ENCODE measurements at regions not wholly inside any gene's neighbourhood (a gene's known extent, or its start where the extent isn't known, plus 50 kb on each side); places are given as distances from the start of the nearest gene placed in this dataset.
"Not testable (repeated sequence)": the region's sequence is repeated elsewhere in the genome, so short reads cannot be mapped to it uniquely, and the experiment has no call there.

DNA sequence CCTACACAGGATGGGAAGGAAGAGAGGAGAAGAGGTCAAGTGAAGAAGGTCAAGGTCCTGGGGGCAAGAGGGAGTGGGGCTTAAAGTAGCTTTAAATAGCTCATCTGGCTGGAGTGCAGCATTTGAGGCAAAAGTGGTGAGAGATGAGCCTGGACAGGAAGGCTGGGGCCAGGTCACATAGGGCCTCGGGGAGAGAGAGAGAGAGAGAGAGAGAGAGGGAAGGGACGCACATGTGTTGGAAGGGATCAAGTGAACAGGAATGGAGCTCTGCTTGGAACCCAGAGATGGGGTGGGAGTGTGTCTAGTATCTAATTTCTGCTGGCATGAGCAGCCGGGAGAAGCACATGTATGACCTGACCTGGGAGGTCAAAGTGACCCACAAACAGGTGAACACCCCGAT lies 407.5 kb downstream of the MED13L start:
- ATAC-seq (no peak), DNase-seq (no peak)
- H3K4me3 ChIP-seq = no peak overlapping the region
- H3K36me3 ChIP-seq (replicated peaks in 1 of 2; ENCODE audit: insufficient read depth in 1 of 2, low read depth in 2 of 2) = no peaks in the 10 kb centered on the region
- intact Hi-C loops (cut with DNase I) = no loop called here
- H3K9me3 ChIP-seq = no peaks in the 10 kb centered on the region
- peaks cover 9% of the 10 kb centered on the region for H3K4me1 ChIP-seq
- 65 to 69% methylated on average over 4 of the region's 4 CpGs for WGBS, 2 donors
- no peak overlapping the region for H3K27ac ChIP-seq
- TF ChIP-seq POLR2A (IDR thresholded peaks at IDR 0.05) = no peak
- TF ChIP-seq, protein P1, sequence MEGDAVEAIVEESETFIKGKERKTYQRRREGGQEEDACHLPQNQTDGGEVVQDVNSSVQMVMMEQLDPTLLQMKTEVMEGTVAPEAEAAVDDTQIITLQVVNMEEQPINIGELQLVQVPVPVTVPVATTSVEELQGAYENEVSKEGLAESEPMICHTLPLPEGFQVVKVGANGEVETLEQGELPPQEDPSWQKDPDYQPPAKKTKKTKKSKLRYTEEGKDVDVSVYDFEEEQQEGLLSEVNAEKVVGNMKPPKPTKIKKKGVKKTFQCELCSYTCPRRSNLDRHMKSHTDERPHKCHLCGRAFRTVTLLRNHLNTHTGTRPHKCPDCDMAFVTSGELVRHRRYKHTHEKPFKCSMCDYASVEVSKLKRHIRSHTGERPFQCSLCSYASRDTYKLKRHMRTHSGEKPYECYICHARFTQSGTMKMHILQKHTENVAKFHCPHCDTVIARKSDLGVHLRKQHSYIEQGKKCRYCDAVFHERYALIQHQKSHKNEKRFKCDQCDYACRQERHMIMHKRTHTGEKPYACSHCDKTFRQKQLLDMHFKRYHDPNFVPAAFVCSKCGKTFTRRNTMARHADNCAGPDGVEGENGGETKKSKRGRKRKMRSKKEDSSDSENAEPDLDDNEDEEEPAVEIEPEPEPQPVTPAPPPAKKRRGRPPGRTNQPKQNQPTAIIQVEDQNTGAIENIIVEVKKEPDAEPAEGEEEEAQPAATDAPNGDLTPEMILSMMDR (IDR thresholded peaks at IDR 0.05) = no peak
- no peaks in the 10 kb centered on the region for H3K27me3 ChIP-seq

- intact Hi-C loops (cut with DNase I) = no loop called here
- Histone ChIP-seq H3K4me1 (peaks cover 9% of the 10 kb centered on the region), H3K9me3 (no peaks in the 10 kb centered on the region), H3K27me3 (no peaks in the 10 kb centered on the region), H3K36me3 (replicated peaks in 1 of 2; ENCODE audit: insufficient read depth in 1 of 2, low read depth in 2 of 2) (no peaks in the 10 kb centered on the region), H3K27ac (no peak overlapping the region), H3K4me3 (no peak overlapping the region)
- 68 to 77% methylated on average over 5 of the region's 5 CpGs for WGBS, 2 donors
- no peak for ATAC-seq
- DNase-seq = no peak
- TF ChIP-seq, protein P1 (IDR thresholded peaks at IDR 0.05) = no peak
- TF ChIP-seq POLR2A (IDR thresholded peaks at IDR 0.05) = no peak
Observed at GRCh38 chr12:115869604-115870003, 407.9 kb downstream of the MED13L start.

DNA sequence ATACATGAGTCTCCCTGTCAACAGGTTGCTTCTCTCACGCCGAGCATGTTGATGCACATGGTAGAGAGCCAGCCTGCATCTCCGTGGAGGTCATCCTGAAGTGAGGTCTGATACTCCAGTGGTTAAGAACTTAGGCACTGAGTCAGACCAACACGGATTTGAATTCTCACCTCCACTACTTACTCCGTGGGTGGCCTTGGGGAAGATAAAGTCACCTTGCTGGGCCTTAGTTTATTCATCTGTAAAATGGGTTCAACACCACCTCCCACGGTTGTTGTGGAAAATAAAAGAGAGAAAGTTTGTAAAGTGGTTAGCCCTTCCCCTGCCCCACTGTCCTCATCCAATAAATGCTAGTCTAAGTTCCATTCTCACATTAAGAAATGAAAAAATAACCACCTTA lies 408.9 kb downstream of the MED13L start:
- ATAC-seq (no peak), DNase-seq (no peak)
- Histone ChIP-seq H3K27ac (no peak overlapping the region), H3K4me3 (no peak overlapping the region), H3K4me1 (peaks cover 9% of the 10 kb centered on the region), H3K36me3 (replicated peaks in 1 of 2; ENCODE audit: insufficient read depth in 1 of 2, low read depth in 2 of 2) (no peaks in the 10 kb centered on the region), H3K27me3 (no peaks in the 10 kb centered on the region), H3K9me3 (no peaks in the 10 kb centered on the region)
- WGBS, 2 donors = 48 to 67% methylated on average over 6 of the region's 6 CpGs
- TF ChIP-seq POLR2A (IDR thresholded peaks at IDR 0.05) = no peak
- TF ChIP-seq, protein P1 (IDR thresholded peaks at IDR 0.05) = no peak
- intact Hi-C loops (cut with DNase I) = no loop called here

GRCh38 chr12:115867854-115868253 lies 409.6 kb downstream of the MED13L start:
- Histone ChIP-seq H3K27me3 (no peaks in the 10 kb centered on the region), H3K9me3 (no peaks in the 10 kb centered on the region), H3K4me1 (peaks cover 3% of the 10 kb centered on the region), H3K27ac (no peak overlapping the region), H3K36me3 (replicated peaks in 1 of 2; ENCODE audit: insufficient read depth in 1 of 2, low read depth in 2 of 2) (no peaks in the 10 kb centered on the region), H3K4me3 (no peak overlapping the region)
- no peak for DNase-seq
- WGBS, 2 donors = 53 to 54% methylated on average over 3 to 4 of the region's 4 CpGs
- ATAC-seq = no peak
- intact Hi-C loops (cut with DNase I) = no loop called here
- TF ChIP-seq POLR2A (IDR thresholded peaks at IDR 0.05) = no peak
- TF ChIP-seq, protein P1 (IDR thresholded peaks at IDR 0.05) = no peak

- WGBS, 2 donors = 44 to 54% methylated on average over 6 of the region's 6 CpGs
- H3K9me3 ChIP-seq = no peaks in the 10 kb centered on the region
- no peak overlapping the region for H3K27ac ChIP-seq
- intact Hi-C loops (cut with DNase I) = no loop called here
- no peaks in the 10 kb centered on the region for H3K27me3 ChIP-seq
- H3K36me3 ChIP-seq (replicated peaks in 1 of 2; ENCODE audit: insufficient read depth in 1 of 2, low read depth in 2 of 2) = no peaks in the 10 kb centered on the region
- no peak overlapping the region for H3K4me3 ChIP-seq
- TF ChIP-seq POLR2A (IDR thresholded peaks at IDR 0.05) = no peak
- TF ChIP-seq, protein P1 (IDR thresholded peaks at IDR 0.05) = peak in 1 of 7 experiments; percentile 11
- ATAC-seq (no peak), DNase-seq (no peak)
- H3K4me1 ChIP-seq = no peaks in the 10 kb centered on the region
Observed at GRCh38 chr12:115866909-115867525, 410.5 kb downstream of the MED13L start.

DNA sequence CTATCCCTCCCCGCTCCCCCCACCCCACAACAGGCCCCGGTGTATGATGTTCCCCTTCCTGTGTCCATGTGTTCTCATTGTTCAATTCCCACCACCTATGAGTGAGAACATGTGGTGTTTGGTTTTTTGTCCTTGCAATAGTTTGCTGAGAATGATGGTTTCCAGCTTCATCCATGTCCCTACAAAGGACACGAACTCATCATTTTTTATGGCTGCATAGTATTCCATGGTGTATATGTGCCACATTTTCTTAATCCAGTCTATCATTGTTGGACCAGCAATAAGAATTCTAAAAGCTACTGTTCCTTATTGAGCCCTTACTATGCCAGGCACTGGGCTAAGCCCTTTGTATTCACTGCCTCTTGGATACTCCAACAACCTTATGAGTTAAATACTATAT lies 411.2 kb downstream of the MED13L start:
- H3K36me3 ChIP-seq (replicated peaks in 1 of 2; ENCODE audit: insufficient read depth in 1 of 2, low read depth in 2 of 2); H3K9me3 ChIP-seq; H3K27me3 ChIP-seq; intact Hi-C loops (cut with DNase I); H3K27ac ChIP-seq; DNase-seq; ATAC-seq; H3K4me1 ChIP-seq; H3K4me3 ChIP-seq: not testable (repeated sequence)
- WGBS, 2 donors = 65 to 83% methylated on average over 3 of the region's 3 CpGs
